NCI-H1436 (cell line): ENCODE measurements at regions not wholly inside any gene's neighbourhood (a gene's known extent, or its start where the extent isn't known, plus 50 kb on each side); places are given as distances from the start of the nearest gene placed in this dataset.
"Not testable (repeated sequence)": the region's sequence is repeated elsewhere in the genome, so short reads cannot be mapped to it uniquely, and the experiment has no call there.

Experiments used
- DNase-seq: peaks from one replicate; lab custom pipeline; 2025; lab: John Stamatoyannopoulos, UW

GRCh38 chr10:33498391-33498891 lies 164.0 kb upstream of the NRP1 start:
- no peak for DNase-seq

- DNase-seq, result no peak
These were observed 162.9 kb upstream of the NRP1 start for GRCh38 chr10:33497338-33497737.

DNA sequence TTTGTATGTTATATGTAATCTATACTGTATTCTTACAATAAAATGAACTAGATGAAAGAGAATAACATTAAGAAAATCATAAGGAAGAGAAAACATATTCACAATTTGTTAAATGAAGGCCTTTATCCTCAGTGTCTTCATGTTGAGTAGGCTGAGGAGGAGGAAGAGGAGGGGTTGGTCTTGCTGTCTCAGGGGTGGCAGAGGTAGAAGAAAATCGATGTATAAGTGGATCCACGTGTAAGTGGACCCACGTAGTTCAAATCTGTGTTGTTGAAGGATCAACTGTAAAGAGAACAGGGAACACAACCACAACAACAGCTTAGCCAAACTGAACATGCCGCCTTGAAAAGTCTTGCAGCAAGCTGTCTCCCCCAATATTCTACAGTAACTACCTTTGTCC lies 161.6 kb upstream of the NRP1 start:
- no peak for DNase-seq

DNA sequence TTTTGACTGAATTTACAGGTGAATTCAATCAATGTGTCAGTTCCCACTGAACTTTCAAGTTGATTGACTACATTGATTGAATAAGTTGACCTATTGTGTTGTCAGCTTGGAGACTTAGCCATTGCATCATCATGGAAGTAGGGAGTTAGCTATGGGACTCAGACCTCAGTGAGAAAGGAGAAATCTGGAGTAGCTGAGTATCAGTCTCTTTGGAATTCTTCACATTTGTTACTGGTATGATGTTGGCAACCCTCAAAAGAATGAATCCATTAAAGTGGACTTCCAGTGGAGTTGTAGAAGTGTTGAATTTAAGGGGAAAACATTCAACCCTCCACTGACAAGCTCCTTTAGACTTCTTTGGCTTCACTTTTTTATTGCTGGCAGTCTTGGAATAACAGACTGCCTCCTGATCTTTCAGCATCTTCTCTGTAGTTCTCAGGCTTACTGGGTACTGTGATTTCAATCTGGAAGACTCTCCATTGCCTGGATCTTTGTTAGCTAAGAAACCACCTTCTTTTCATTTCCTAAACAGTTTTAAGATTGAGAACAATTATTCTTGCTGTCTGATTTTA lies 160.3 kb upstream of the NRP1 start:
- DNase-seq, result no peak

DNA sequence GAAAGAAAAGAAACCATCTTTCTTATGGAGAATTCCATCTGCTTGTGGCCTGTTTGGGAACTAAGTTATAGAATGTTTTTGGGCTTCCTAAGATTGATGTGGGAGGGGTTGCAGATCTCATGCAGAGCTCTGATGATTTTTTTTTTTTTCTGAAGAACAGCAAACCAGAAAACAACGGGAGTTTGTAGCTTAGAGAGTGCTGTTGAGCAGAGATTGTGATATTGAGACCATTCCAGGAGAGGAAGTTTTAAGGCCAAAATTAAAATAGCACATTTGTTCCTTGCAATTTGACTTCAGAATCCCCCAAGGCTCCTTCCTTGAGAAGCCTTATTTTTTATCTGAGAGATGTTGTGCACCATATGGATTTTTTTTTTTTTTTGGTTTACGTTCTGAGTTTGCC lies 159.5 kb upstream of the NRP1 start:
- DNase-seq, result no peak

- DNase-seq, result no peak
These were observed 159.0 kb upstream of the NRP1 start for GRCh38 chr10:33493497-33493896.

DNA sequence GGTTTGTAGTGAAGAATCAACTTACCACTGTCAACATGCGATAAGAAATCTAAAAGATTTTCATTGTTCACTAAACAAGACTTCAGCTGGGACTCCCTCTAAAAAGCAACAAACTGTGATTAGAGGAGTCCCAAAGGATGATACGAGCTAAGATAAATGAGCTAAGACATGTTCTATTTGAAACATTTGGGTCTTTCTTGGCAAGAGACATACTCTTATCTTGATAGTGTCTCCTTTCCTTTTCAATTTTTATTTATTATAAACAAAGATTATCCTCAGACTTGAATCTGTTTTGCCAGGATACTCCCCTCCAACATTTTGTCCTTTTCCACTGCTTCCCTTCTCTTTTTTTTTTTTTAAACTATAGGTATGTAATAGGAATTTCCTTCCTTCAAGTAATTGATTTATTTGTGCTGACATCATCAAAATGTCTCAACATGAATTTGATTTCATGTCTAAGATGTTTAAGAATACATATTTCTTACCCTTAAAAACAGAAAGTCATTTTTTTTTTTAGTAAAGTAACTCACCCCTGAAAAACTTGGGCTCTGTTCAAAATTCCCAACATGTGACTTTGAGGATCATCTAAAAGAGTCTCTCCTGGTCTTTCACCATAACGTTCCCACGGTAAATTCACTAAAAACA lies 158.4 kb upstream of the NRP1 start:
- DNase-seq, result no peak

- DNase-seq, result no peak
These were observed 155.2 kb upstream of the NRP1 start for GRCh38 chr10:33489501-33490176.

DNA sequence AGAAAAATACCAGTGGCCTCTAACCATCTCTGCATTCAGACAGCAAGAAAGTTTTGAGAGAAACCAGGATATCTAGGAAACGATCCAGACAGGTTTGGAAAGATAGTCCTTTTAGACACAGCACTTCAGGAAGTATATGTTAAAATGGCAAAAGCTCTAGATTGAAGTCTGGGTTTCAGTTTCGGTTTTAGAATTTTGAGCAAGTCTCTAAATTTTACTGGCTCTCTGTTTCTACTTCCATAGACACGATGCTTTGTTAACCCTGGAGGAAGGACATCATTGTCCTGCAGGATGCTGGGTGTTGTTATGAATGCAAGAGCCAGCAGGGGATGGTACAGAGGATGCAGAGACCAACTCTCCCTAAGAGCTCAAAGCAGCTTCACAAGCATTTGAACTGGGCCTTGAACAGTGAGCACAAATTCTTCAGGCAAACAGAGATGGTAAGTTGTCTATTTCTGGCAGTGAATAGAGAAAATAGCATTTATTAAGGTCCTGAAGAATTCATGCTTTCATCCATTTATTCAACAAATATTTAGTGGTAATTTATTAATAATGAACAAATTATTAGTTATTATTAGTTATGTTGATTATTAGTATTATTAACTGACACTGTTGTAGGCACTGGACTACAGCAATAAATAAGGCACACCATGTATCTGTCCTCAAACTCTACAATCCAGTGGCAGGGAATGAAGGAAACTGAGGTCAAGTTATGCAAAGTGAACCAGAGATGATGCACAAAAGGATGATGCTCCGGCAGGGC lies 152.7 kb upstream of the NRP1 start:
- no peak for DNase-seq

DNA sequence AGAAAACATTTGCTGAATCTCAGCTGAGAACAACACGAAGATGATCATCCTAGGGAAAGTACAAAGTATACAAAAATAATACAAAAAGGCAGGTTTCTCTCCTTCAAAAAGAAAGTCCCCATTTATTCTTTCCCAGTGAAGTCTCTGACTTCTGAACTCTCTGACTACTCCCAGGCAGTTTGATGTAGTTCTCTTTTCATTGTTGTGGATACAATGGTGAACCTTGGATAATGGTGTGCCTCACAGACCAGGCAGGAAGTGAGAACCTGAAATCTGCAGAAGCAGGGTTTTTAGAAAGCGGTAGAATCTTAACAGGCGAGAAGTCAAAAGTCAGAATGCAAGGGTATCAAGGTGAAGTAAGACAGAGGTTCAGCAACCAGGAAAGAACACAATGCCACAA lies 150.8 kb upstream of the NRP1 start:
- no peak for DNase-seq

- DNase-seq, result no peak
These were observed 150.3 kb upstream of the NRP1 start for GRCh38 chr10:33484787-33485186.

DNA sequence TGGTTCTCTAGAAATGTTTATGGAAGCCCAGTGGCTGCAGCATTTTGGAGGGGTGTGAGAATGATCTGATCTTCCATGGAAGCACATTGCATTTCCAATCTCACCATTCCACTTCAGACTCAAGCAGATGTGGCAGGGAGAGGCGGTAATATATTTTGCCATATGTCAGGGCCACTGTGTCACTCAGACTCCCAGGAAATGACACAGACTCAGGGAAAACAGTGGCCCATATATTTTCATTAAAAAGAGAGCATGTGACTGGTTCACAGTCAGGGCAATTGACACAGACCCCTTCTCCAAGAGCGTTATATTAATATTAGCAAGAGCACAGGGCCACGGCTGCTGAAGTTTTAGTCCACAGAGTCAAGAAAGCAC lies 149.3 kb upstream of the NRP1 start:
- no peak for DNase-seq

GRCh38 chr10:33483124-33483815 lies 148.8 kb upstream of the NRP1 start:
- peak; percentile 62 for DNase-seq

GRCh38 chr10:33482486-33482885 lies 148.0 kb upstream of the NRP1 start:
- no peak for DNase-seq

GRCh38 chr10:33481184-33481583 lies 146.7 kb upstream of the NRP1 start:
- DNase-seq, result no peak

DNA sequence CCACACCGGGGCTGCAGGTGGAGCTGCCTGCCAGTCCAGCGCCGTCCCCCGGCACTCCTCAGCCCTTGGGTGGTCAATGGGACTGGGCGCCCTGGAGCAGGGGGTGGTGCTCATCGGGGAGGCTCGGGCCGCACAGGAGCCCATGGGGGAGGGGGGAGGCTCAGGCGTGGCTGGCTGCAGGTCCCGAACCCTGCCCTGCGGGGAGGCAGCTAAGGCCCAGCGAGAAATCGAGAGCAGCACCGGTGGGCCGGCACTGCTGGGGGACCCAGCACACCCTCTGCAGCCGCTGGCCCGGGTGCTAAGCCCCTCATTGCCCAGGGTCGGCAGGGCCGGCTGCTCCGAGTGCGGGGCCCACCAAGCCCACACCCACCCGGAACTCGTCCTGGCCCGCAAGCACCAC lies 145.9 kb upstream of the NRP1 start:
- not testable (repeated sequence) for DNase-seq

- no peak for DNase-seq
These were observed 144.2 kb upstream of the NRP1 start for GRCh38 chr10:33478675-33479125.

DNA sequence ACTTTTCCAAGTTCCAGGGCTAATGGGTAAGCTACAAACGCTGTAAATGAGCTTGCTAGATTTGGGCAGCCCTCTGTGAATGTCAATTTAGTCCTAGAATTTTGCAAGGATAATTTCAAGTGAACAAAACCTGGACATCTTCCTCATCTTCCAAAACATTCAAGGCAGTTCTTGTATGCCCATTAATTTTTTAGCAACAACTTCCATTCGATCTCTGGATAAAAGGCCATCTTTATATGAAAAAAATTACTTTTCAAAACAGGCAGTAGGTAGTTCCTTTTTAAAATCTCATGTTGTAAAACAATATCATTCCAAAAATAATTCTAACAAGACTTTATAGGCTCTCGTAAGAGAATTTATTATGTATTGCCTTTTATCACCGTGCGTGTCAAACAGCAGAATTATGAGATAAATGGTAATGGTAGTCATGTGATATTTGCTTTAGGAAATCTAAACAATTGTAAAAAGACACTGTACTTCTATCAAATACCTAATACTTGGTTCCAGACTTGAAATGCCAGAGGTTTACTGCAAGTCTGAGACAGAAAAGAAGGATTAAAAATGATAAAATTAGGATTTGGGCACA lies 143.7 kb upstream of the NRP1 start:
- no peak for DNase-seq

- no peak for DNase-seq
These were observed 143.0 kb upstream of the NRP1 start for GRCh38 chr10:33477291-33478088.

- no peak for DNase-seq
These were observed 142.3 kb upstream of the NRP1 start for GRCh38 chr10:33476757-33477273.

GRCh38 chr10:33473688-33474087 lies 139.2 kb upstream of the NRP1 start:
- no peak for DNase-seq
